VCaP (cell line): ENCODE measurements at regions not wholly inside any gene's neighbourhood (a gene's known extent, or its start where the extent isn't known, plus 50 kb on each side); places are given as distances from the start of the nearest gene placed in this dataset.
"Not testable (repeated sequence)": the region's sequence is repeated elsewhere in the genome, so short reads cannot be mapped to it uniquely, and the experiment has no call there.

Experiments
- H3K27ac ChIP-seq: fragments of 450-650 bp; 2 replicates; pipeline ENCODE4 v1.5.1; 2017
- CTCF ChIP-seq: fragments of 450-650 bp; conservative IDR thresholded peaks from 2 replicates; pipeline ENCODE4 v1.5.1; 2017; ENCODE audit warnings: mild to moderate bottlenecking, moderate library complexity

- TF ChIP-seq CTCF, result no peak
- H3K27ac ChIP-seq, result no peak overlapping the region
Measured at GRCh38 chr13:18991060-18991459, 190.6 kb downstream of the TUBA3C start.

- H3K27ac ChIP-seq, result no peak overlapping the region
- no peak for TF ChIP-seq CTCF
Measured at GRCh38 chr13:18978447-18978846, 203.2 kb downstream of the TUBA3C start.

GRCh38 chr13:18977857-18978256, 203.8 kb downstream of the TUBA3C start:
- TF ChIP-seq CTCF, result no peak
- H3K27ac ChIP-seq, result no peak overlapping the region

GRCh38 chr13:18971576-18972219, 209.9 kb downstream of the TUBA3C start:
- no peak overlapping the region for H3K27ac ChIP-seq
- TF ChIP-seq CTCF, result no peak

GRCh38 chr13:18965347-18965855, 216.2 kb downstream of the TUBA3C start:
- no peak overlapping the region for H3K27ac ChIP-seq
- TF ChIP-seq CTCF, result no peak

GRCh38 chr13:18964942-18965341, 216.7 kb downstream of the TUBA3C start:
- TF ChIP-seq CTCF, result no peak
- no peak overlapping the region for H3K27ac ChIP-seq

GRCh38 chr13:18963684-18964083, 217.9 kb downstream of the TUBA3C start:
- H3K27ac ChIP-seq, result not testable (repeated sequence)

- H3K27ac ChIP-seq, result no peak overlapping the region
- TF ChIP-seq CTCF, result no peak
Measured at GRCh38 chr13:18962168-18962734, 219.4 kb downstream of the TUBA3C start.
